ENCODE measurements at regions not wholly inside any gene's neighbourhood (a gene's known extent, or its start where the extent isn't known, plus 50 kb on each side); places are given as distances from the start of the nearest gene placed in this dataset.

DNA sequence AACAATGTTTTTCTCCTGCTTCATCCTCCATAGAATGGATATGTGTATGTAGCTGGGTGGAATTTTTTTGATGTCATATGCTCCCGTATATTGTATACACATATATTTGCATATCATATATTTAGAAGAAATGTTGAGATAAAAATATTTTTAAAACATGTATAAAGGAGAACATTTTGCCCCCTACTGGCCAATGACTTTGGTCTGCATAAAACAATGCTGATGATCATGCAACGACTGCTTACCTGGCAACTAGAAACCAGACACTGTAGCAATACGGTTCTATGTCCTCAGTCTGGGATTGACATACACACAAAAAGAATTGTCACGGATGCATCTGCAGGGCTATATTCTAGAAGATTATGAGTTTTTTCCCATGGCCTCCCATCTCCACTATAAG is 503.6 kb downstream of the ELAVL2 start:
- TF ChIP-seq CTCF (IDR thresholded peaks at IDR 0.05) (peak in 2 of 4 experiments; percentile 9 to 13), POLR2A (IDR thresholded peaks at IDR 0.05) (no peak)

Measured in prostate gland (tissue), 2 donors.